22Rv1 (cell line): ENCODE measurements at regions not wholly inside any gene's neighbourhood (a gene's known extent, or its start where the extent isn't known, plus 50 kb on each side); places are given as distances from the start of the nearest gene placed in this dataset.

Source experiments
- CTCF ChIP-seq: fragments of 450-650 bp; IDR thresholded peaks from 2 replicates; pipeline ENCODE4 v1.5.1; 2017; ENCODE audit warnings: mild to moderate bottlenecking
- ZFX ChIP-seq: fragments of 450-650 bp; IDR thresholded peaks from 2 replicates; pipeline ENCODE4 v1.6.1; 2017; ENCODE audit warnings: antibody characterized with exemption, borderline replicate concordance

GRCh38 chr5:155311721-155312120, 298.2 kb downstream of the KIF4B start:
- TF ChIP-seq CTCF = no peak
- no peak for TF ChIP-seq ZFX
